GDM1 (cell line): ENCODE measurements at regions not wholly inside any gene's neighbourhood (a gene's known extent, or its start where the extent isn't known, plus 50 kb on each side); places are given as distances from the start of the nearest gene placed in this dataset.
"Not testable (repeated sequence)": the region's sequence is repeated elsewhere in the genome, so short reads cannot be mapped to it uniquely, and the experiment has no call there.

Experiments
- DNase-seq: peaks from one replicate; lab custom pipeline; 2025; lab: John Stamatoyannopoulos, UW

DNA sequence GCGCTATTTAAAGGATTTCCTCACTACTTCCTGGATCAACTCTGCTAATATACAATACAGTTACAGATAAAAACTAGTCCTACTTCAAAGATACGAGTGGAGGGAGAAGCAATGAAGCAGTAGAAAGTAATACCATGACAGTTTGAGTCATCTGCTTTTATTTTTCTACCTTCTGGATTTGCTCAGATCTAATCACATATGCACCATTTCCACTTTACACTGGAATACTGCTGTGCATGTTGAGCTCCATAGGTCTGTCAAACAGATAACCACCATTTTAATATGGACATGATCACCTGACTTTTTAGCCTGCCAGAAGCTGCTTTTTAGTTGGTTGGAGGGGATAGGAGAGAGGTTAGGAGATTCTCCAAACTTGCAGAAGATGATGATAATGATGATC lies 92.5 kb downstream of the MMUT start:
- no peak for DNase-seq

DNA sequence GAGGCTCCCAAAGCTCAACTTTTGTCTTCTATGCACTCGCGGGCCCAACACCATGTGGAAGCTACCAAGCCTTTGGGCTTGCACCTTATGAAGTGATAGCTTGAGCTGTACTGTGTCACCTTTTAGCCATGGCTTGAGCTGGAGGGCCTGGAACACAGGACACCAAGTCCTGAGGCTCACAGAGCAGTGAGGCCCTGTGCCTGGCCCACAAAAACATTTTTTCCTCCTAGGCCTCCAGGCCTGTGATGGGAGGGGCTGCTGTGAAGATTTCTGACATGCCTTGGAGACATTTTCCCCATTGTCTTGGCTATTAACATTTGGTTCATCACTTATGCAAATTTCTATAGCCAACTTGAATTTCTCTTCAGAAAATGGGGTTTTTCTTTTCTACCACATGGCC lies 96.5 kb downstream of the MMUT start:
- no peak for DNase-seq

DNA sequence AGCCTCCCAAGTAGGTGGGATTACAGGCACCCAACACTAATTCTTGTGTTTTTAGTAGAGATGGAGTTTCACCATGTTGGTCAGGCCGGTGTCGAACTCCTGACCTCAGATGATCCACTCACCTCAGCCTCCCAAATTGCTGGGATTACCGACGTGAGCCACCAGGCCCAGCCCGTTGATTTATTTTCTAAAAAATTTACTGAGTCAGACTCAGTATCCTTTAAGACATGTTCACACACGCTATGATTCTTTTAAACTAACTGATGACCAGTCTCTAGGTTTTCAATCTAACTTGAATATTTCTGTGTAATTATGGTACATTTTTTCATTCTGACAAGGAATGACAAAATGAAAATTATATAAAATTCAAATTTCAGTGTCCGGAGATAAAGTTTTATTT lies 114.5 kb downstream of the MMUT start:
- no peak for DNase-seq

DNA sequence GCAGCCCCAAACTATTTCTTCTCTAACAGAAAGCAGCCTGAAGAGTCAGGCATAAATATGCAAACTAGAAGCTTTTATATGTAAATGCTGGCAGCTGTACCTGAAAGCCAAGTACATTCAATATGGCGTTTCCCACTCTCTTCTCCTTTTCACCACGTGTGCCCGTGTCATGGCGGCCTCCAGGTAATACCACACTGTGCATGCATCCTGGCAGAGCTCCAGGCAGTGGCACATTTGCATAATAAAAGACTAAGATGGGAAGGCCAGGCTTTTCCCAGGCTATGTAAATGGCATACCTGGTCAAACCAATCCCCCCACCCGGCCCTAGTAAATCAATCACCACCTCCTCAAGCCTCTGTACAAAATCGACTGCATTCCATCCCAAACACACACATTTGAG lies 120.6 kb downstream of the MMUT start:
- DNase-seq = no peak

DNA sequence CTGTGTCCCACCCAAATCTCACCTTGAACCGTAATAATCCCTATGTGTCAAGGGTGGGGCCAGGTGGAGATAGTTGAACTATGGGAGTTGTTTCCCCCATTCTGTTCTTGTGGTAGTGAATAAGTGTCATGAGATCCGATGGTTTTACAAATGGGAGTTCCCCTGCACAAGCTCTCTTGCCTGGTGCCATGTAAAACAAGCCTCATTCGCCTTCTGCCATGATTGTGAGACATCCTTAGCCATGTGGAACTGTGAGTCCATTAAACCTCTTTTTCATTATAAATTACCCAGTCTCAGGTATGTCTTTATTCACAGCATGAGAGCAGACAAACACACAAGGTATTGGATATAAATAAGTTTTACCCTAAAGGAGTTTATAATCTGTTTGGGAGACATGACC lies 121.2 kb downstream of the MMUT start:
- DNase-seq = no peak

DNA sequence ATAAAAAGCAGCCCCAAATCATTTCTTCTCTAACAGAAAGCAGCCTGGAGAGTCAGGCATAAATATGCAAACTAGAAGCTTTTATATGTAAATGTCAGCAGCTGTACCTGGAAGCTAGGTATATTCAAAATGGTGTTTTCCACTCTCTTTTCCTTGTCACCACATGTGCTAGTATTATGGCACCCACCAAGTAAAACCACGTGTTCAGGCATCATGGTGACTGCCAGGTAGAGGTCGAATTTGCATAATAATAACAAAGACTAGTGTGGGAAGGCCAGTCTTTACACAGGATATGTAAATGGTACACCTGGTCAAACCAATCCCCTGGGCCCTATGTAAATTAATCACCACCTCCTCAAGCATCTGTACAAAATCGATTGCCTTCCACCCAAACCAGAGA lies 124.0 kb downstream of the MMUT start:
- no peak for DNase-seq

DNA sequence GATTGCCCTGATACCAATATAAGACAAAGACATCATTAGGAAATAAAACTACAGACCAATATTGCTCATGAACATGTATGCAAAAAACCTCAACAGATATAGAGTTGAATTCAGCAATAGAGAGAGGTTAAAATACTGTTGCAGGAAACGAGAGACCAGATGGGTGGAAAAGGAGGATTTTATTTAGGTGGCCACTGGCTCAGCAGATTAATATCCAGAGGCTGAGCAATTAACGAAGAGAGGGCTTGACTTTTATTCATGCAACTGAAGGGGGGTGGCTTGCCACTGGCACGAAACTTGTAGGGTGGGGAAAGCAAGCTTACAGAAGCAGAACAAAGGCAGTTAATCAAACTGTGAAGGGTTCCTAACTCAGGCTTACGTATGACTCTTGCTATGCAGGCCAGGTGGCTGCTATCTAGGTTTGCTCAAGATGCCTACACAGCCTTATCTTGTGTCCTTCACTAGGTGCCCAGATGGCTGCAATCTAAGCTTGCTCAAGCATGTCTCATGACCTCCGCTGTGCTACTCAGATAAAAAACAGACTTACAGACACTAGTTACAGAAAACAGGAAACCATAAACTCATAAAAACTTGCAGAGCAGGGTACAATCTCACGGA lies 126.4 kb downstream of the MMUT start:
- no peak for DNase-seq

DNA sequence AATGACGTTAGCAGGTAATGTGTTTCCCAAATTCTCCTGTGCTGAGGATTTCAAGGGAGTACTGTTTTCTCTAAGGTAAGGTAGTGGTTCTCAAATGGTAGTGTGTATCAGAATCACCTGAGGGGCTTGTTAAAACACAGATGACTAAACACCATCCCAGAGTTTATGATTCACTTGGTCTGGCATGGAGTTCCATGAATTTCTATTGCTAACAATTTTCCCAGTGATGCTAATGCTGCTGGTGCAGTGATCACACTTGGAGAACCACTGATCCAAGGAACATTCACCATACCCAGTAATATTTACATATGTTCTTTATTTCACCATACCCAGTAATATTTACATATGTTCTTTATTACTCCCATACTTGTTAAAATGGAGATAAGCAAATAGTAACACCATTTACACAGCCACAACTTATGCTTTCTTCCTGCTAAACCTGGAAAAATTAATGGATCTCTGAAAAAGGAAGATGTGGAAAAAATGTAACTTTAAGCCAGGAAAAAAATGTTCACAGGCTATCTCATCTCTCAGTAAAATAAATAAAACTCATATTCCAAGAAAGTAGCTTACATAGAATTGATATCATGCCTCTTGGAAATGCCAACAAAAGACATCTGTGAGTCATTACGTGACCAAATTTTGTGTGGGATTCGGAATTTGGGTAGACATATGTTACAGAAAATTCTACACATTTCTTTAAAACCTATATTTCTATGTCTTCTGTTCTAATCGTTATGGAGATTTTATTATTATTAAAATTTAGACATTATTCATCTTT lies 129.5 kb downstream of the MMUT start:
- no peak for DNase-seq

DNA sequence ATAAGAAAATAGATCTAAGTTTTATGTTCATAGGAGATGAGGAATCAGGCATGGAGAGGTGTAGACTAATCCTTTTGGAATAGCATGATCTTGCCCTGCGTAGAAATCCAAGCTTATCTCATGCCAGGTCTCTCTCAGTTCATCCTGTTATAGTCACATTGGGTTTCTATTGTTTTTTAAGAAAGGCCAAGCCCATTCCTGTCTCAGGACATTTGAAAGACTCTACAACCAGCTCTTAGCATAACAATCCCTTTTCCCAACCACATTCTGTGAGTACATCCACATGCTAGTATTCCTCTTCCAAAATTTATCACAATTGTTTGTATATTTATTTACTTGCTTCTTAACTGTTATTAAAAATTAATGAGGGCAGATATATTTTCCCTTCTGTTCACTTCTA lies 130.3 kb downstream of the MMUT start:
- no peak for DNase-seq

DNA sequence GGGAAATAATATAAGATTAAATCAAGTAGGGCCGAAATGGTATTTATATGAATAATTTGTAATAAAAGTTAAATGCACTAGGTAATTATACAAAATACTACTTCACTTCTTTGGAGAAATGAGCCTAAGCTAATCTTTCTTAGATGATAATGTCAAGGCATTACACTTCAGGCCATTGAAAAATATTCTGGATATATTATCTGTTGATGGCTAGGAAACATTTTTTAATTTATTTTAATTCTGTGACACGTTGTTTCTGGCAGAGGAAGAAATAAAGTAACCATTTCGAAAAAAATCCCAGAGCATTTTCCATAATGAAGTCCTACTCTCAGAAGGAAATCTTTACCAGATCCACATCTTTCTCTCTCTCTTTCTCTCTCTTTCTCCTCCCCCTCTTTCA lies 133.9 kb downstream of the MMUT start:
- no peak for DNase-seq

DNA sequence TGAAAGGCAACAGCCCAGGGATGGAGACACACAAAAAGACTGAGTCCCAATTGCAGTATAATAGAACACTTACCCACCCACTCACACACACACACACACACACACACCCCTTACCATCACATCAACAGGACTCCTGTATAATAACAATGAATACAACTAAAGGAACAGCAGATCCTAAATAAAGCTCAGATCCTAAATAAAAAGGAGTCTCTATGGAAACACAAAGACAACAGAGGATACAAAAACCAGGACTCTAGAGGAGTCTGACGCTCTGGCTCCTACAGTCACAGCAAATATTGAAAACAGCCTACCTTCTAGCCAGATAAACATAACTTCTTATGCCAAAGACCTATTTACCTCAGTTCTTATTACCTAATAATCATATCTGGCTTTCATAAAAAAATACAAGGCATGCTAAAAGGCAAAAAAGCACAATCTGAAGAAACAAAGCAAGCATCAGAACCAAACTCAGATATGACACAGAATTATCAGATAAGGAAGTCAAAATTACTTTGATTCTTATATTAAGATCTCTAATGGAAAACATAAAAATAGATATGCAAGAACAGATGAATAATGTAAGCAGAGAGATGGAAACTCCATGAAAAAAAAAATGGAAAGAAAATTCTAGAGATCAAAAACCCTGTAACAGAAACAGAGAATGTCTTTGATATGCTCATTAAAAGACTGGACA lies 134.9 kb downstream of the MMUT start:
- DNase-seq = no peak

DNA sequence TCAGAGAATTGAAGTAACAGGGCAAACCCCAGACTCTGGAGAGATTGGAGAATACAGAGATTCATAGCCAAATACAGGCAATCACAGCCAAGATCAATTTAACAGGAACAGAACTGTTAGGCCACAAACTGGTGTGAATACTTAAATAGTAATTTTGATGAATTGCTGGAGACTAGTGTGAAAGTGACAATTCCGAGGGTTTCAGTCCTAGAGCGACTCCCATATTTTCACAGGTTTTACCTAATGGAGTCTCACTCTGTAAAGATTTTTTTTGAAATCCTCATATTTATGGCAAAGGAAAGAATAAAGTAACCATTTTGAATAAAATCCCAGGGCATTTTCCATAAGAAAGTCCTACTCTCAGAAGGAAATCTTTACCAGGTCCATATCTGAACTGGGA lies 135.5 kb downstream of the MMUT start:
- no peak for DNase-seq

DNA sequence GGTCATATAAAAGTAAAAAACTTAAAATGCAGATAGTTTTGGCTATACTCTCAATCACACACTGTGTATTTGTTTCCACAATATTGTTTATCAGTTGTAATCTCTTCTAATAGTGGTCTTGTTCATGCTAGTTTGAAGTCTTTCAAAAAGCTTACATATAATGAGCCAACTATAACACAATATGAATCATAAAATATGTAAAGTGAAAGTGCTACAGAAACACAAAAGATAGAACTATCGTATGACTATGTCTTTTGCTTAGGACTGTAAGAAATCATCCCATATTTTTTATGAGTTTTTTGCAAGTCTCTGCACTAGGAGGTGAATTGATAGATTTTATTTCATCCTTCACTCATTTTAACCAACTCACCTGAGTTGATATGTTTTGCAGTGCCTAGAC lies 136.0 kb downstream of the MMUT start:
- no peak for DNase-seq

DNA sequence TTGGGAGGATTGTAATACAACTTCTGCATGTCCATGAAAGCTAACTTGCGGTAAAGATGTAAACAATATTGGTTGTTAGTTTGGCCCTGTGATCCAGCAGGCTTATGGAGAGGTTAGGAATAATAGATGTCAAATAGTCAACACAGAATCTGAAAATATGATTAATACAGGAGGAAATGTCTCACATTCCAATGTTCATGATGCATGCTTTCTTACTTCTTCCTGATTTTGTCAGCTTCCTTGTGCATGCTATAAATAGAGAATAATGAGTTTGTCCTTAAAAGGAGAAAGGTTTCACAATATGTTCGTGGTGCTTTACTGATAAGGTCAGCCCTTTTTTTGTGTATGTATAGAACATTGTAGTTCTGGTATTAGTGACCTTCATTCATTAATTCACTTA lies 136.7 kb downstream of the MMUT start:
- DNase-seq = no peak

DNA sequence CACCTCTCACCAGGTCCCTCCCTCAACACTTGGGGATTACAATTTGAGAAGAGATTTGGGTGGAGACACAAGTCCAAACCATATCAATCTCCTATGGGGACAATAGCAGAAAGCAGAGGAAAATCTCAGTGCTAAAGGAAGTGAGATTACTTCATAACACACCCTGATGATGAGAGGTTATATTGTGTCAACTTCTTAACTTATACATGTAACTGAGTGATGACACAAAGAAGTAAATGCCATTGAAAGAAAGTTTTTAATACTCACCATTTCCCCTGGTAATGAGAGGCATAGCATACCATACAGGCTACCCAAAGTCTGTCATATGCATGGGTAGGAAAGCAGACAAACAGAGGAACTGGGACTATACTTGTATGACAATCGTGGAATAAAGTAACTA lies 137.2 kb downstream of the MMUT start:
- no peak for DNase-seq

DNA sequence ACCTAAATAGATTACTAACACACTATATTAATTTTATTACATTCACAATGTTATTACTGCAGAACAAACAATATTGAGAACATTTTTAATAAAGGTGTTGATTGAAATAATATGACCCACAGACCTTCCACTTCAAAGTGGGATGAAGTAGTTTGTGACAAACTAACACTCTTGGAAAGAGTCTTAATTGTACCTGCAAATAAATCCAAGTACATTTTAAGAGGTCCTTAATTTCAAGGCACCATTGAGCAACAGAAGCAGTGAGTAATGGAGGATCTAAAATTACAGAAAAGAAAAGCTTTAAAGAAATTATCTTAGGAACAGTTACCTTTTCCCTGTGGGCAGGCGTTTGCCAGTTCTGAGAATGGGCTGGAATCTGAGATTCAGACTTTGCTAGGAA lies 140.2 kb downstream of the MMUT start:
- no peak for DNase-seq

DNA sequence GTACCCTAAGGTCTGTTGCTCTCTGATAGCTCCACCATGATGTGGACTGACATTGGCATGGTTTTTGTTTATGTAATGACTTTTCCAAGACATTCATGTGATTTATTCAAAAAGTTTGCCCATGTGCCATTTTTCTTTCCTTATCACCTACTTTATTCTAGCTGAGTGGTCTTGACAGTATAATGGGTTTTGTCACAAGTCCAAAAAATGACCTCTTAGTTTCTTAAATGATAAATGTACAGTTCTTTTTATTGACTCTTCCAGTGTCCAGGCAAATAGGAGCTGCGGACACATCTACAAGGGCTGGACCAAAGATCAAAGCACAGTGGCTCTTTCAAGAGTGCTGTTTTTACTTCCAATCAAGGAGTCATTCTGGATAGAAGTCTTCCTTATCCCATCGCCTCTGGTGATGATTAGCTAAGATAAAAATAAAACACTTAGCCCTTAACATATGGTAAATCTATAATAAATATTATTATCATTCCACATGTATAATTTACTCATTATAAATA lies 141.4 kb downstream of the MMUT start:
- no peak for DNase-seq

DNA sequence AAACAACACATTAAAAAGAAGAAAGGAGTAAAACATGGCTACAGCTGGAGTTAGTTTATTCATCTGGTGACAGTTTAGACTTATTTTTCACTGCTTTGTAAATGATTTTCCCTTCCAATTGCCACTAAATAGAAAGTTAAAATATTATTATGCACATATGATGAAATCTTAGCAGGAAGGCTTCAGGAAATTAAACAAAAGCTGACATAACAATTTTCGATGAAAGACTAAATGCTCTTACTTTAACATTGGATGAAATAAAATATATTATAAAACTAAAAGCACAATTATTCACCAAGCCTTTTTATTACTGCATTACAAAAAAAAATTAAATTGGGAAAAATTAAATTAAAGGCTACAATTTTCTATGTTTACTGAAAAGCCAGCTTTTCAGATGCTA lies 158.0 kb downstream of the MMUT start:
- no peak for DNase-seq

DNA sequence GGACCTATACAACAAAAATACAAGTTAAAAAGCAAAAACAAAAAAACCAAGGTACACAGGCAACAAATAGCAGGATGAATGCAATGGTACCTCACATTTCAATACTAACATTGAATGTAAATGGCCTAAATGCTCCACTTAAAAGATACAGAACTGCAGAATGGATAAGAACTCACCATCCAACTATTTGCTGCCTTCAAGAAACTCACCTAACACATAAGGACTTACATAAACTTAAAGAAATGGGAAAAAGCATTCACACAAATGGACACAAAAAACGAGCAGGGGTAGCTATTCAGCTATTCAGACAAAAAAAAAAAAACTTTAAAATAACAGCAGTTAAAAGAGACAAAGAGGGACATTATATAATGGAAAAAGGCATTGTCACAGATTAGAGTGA lies 158.7 kb downstream of the MMUT start:
- not testable (repeated sequence) for DNase-seq

DNA sequence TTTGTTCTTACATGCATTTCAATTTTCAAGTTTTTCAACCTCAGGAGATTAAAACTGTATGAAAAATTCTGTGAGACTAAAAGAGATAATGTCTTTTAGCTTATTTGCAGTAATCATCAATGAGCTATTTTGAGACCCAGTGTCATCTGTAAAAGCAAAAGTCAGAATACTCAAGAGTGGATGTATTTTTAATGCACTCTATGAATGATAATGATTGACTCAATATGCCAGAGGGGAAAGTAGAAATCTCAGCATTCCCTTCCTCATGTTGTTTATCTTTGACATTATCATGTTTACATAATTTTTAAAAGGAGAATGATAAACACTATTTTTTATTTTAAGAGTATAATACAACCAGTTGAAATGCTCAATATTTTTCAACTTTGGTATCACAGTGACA lies 162.1 kb downstream of the MMUT start:
- no peak for DNase-seq

DNA sequence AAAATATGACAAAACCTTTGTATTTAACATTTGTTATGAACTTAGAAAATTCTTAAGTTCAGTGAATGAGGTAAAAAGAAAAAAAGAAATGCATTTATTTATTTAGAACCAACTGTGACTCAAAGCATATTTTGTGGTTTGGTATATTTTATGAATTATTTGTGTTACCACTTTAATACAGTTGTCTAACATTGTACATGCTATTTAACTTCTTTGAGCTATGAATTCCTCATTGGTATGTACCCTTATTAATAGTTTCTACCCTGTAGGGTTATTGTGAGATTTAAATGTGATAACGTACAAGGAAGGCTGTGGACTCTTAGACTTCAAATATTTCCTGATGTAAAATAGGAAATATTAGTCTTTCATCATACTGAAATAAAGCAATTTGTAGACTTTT lies 162.6 kb downstream of the MMUT start:
- DNase-seq = no peak

DNA sequence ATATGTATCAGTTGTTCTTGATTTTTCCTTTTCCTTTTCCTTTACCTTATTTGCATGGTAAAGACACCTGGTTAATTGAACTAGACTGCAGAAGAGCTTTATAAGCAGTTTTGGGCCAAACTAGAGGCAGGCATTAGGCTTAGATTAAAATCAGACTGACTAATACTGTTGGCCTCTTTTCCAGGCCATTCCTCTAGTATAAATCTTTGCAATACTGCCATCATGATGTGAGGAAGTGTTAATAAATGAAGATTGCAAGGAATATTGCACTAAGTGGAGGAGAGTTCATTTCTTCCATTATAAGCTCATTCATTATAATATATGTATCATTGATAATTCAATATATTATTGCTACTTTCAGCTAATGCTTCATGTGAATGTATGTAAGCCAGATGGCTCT lies 163.8 kb downstream of the MMUT start:
- no peak for DNase-seq

DNA sequence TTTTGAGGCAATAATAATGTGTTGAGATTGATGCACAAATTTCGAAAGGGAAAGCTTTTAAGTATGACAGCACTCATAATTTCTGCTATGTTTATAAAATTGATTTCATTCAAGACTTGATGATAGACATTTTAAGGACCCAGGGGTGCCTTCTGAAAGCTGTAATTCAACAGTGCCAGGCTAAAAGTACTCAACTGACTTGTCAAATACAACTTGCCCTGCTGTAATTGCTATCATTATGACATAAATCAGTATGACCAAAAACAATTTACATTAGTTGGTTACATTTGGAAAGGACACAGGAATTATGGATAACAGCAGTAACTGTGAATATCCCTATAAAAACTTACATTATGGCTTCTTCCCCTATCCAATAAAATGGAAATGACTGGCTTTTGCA lies 178.9 kb downstream of the MMUT start:
- no peak for DNase-seq
